OCI-LY1 (cell line): ENCODE measurements at regions not wholly inside any gene's neighbourhood (a gene's known extent, or its start where the extent isn't known, plus 50 kb on each side); places are given as distances from the start of the nearest gene placed in this dataset.
A peak's percentile ranks its signal among the peaks of the same experiment; 100 is the strongest.

ENCODE experiments used
- H2AFZ ChIP-seq: fragments of 200-600 bp; sonication (generic), shearing (Covaris generic); 2 replicates; pipeline ENCODE4 v1.6.0; 2014; ENCODE audit warnings: antibody characterized with exemption, mild to moderate bottlenecking, low read length
- H3F3A ChIP-seq: fragments of 200-600 bp; sonication (generic), shearing (Covaris generic); 2 replicates; pipeline ENCODE4 v1.6.0; 2014; ENCODE audit warnings: mild to moderate bottlenecking, antibody characterized with exemption, low read length, moderate library complexity; ENCODE audit not compliant: insufficient read depth
- H3K27ac ChIP-seq: fragments of 200-600 bp; sonication (generic); 2 replicates; pipeline ENCODE4 v1.5.1; 2014; ENCODE audit warnings: low read length, mixed run types, mild to moderate bottlenecking, low read depth; ENCODE audit not compliant: poor library complexity, severe bottlenecking
- H3K27me3 ChIP-seq: fragments of 200-600 bp; sonication (generic); 2 replicates; pipeline ENCODE4 v1.6.0; 2014; ENCODE audit warnings: antibody characterized with exemption, mild to moderate bottlenecking, low read length, moderate library complexity; ENCODE audit not compliant: insufficient read depth
- H3K36me3 ChIP-seq: fragments of 200-600 bp; sonication (generic); 2 replicates; pipeline ENCODE4 v1.6.1; 2014; ENCODE audit warnings: mild to moderate bottlenecking, antibody characterized with exemption, low read length, moderate library complexity, mixed read lengths; ENCODE audit not compliant: insufficient read depth
- H3K4me1 ChIP-seq: fragments of 200-600 bp; sonication (generic); 2 replicates; pipeline ENCODE4 v1.5.1; 2014; ENCODE audit warnings: mild to moderate bottlenecking, low read length, moderate library complexity; ENCODE audit not compliant: insufficient read depth, severe bottlenecking
- H3K4me2 ChIP-seq: fragments of 200-600 bp; sonication (generic), shearing (Covaris generic); 2 replicates; pipeline ENCODE4 v1.6.1; 2014; ENCODE audit warnings: low read length
- H3K4me3 ChIP-seq: fragments of 200-600 bp; sonication (generic); 2 replicates; pipeline ENCODE4 v1.5.1; 2014; ENCODE audit warnings: low read length, low read depth, mild to moderate bottlenecking, mixed read lengths; ENCODE audit not compliant: poor library complexity, severe bottlenecking
- H3K79me2 ChIP-seq: fragments of 200-600 bp; shearing (Covaris generic); 2 replicates; pipeline ENCODE4 v1.6.1; 2016; ENCODE audit warnings: mixed run types, low read length, mixed read lengths; ENCODE audit not compliant: insufficient read depth
- H3K9ac ChIP-seq: fragments of 200-600 bp; sonication (generic), shearing (Covaris generic); 2 replicates; pipeline ENCODE4 v1.6.1; 2014; ENCODE audit warnings: mild to moderate bottlenecking, low read length, mixed read lengths
- H3K9me2 ChIP-seq: fragments of 200-600 bp; sonication (generic), shearing (Covaris generic); 2 replicates; pipeline ENCODE4 v1.6.1; 2014; ENCODE audit warnings: low read depth, mild to moderate bottlenecking, low read length, mixed read lengths
- H3K9me3 ChIP-seq: fragments of 200-600 bp; shearing (Covaris generic); 2 replicates; pipeline ENCODE4 v1.6.1; 2014; ENCODE audit warnings: low read length, mixed read lengths
- H4K20me1 ChIP-seq: fragments of 200-600 bp; sonication (generic), shearing (Covaris generic); 2 replicates; pipeline ENCODE4 v1.6.0; 2016; ENCODE audit warnings: mild to moderate bottlenecking, low read length; ENCODE audit not compliant: insufficient read depth
- CTCF ChIP-seq: fragments of 200-600 bp; sonication (generic), shearing (Covaris generic); IDR thresholded peaks from 2 replicates; pipeline ENCODE4 v1.5.1; 2017; ENCODE audit warnings: mild to moderate bottlenecking, antibody characterized with exemption, low read length, moderate library complexity, mixed read lengths
- EZH2 ChIP-seq: fragments of 200-600 bp; sonication (generic), shearing (Covaris generic); IDR thresholded peaks from 2 replicates; pipeline ENCODE4 v1.8.0; 2017; ENCODE audit warnings: borderline replicate concordance, mixed run types, mild to moderate bottlenecking, antibody characterized with exemption, low read length, moderate library complexity, mixed read lengths

DNA sequence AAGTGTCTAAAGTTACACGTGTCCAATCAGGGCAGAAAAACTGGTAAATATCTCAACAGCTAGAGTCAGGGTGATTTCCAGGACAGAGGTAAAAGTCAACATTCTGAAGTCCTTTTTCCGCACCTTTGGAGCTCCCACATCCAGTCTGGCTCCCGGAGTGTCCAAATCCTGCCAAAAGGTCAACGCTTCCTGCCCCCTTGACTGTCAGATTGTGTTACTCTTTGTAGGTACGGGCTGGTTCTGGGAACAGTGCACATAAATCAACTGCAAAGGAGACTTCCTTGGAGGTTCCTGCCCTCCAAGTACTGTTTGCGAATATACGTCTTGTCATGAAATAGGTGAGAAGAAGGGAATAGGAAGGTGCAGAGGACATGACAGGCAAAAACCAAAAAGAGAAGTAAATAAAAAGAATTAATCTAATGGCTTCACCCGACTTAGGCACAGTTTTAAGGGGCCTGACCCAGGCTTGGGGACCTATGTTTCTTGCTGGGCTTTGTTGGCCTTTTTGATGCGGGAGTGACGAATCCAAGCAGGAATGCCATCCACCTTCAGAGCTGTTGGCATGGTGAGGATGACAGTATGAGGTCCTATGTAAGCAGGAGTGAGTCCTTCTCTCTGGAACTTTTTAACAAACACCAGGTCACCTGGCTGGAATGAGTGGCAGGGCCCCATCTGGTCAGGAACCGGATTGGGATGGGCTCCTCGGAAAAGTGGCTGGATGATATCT is 155.4 kb downstream of the TRIM27 start:
- Histone ChIP-seq H3K79me2 (no peaks in the 10 kb centered on the region), H3K36me3 (no peaks in the 10 kb centered on the region), H3K27ac (no peak overlapping the region), H3K4me3 (no peak overlapping the region), H3F3A (no peaks in the 10 kb centered on the region), H4K20me1 (no peaks in the 10 kb centered on the region), H3K4me1 (no peaks in the 10 kb centered on the region), H3K9me3 (no peaks in the 10 kb centered on the region), H3K9me2 (no peaks in the 10 kb centered on the region), H2AFZ (no peak overlapping the region), H3K4me2 (no peak overlapping the region), H3K27me3 (no peaks in the 10 kb centered on the region), H3K9ac (no peak overlapping the region)
- TF ChIP-seq CTCF (no peak), EZH2 (no peak)

GRCh38 chr6:28769626-28770402 is 154.0 kb downstream of the TRIM27 start:
- TF ChIP-seq EZH2 (no peak), CTCF (peak; percentile 40)
- H3K79me2 ChIP-seq = no peaks in the 10 kb centered on the region
- H3K36me3 ChIP-seq = no peaks in the 10 kb centered on the region
- H3K4me1 ChIP-seq = no peaks in the 10 kb centered on the region
- H3F3A ChIP-seq = no peaks in the 10 kb centered on the region
- H3K4me3 ChIP-seq = no peak overlapping the region
- H3K9me2 ChIP-seq = no peaks in the 10 kb centered on the region
- H4K20me1 ChIP-seq = no peaks in the 10 kb centered on the region
- no peaks in the 10 kb centered on the region for H3K9me3 ChIP-seq
- no peak overlapping the region for H3K4me2 ChIP-seq
- no peak overlapping the region for H3K27ac ChIP-seq
- H3K27me3 ChIP-seq = no peaks in the 10 kb centered on the region
- no peak overlapping the region for H2AFZ ChIP-seq
- H3K9ac ChIP-seq = no peak overlapping the region

DNA sequence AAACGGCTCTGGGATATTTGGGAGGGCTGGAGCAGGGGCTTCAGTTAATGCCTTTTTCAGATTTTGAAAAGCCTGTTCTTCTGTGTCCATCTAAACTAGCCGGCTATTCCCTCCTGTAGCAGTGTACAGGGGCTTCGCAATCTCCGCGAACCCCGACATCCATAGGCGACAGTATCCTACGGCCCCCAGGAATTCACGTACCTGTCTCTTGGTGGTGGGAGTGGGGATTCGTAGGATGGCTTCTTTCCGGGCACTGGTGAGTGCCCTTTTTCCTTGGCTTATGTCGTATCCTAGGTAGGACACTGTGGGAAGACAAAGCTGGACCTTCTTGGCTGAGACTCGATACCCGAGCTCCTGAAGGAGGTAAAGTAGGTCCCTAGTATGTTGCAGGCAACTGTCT is 153.1 kb downstream of the TRIM27 start:
- no peaks in the 10 kb centered on the region for H3K4me1 ChIP-seq
- no peak overlapping the region for H3K4me3 ChIP-seq
- no peaks in the 10 kb centered on the region for H3K79me2 ChIP-seq
- H3F3A ChIP-seq = no peaks in the 10 kb centered on the region
- H3K9ac ChIP-seq = no peak overlapping the region
- no peaks in the 10 kb centered on the region for H3K36me3 ChIP-seq
- no peaks in the 10 kb centered on the region; the same call in 1 of the 2 replicates for H3K27me3 ChIP-seq
- no peaks in the 10 kb centered on the region for H3K9me2 ChIP-seq
- H3K27ac ChIP-seq = no peak overlapping the region
- TF ChIP-seq CTCF (no peak), EZH2 (no peak)
- H2AFZ ChIP-seq = no peak overlapping the region
- no peaks in the 10 kb centered on the region for H3K9me3 ChIP-seq
- no peaks in the 10 kb centered on the region for H4K20me1 ChIP-seq
- H3K4me2 ChIP-seq = no peak overlapping the region
